Ishikawa (cell line): ENCODE measurements at regions not wholly inside any gene's neighbourhood (a gene's known extent, or its start where the extent isn't known, plus 50 kb on each side); places are given as distances from the start of the nearest gene placed in this dataset.

Experiments
- CEBPB ChIP-seq: IDR thresholded peaks from 2 replicates; pipeline ENCODE4 v1.6.1; 2012
- CREB1 ChIP-seq: IDR thresholded peaks from 2 replicates; pipeline ENCODE4 v1.6.1; 2012; ENCODE audit warnings: low read depth
- EP300 ChIP-seq: IDR thresholded peaks from 2 replicates; pipeline ENCODE4 v1.6.1; 2012; ENCODE audit warnings: borderline replicate concordance
- FOXM1 ChIP-seq: IDR thresholded peaks from 2 replicates; pipeline ENCODE4 v1.6.1; 2012; ENCODE audit warnings: low read depth, borderline replicate concordance
- NFIC ChIP-seq: IDR thresholded peaks from 2 replicates; pipeline ENCODE4 v1.6.1; 2012
- RAD21 ChIP-seq: IDR thresholded peaks from 2 replicates; pipeline ENCODE4 v1.6.1; 2012; ENCODE audit warnings: low read depth
- TAF1 ChIP-seq: IDR thresholded peaks from 2 replicates; pipeline ENCODE4 v1.6.1; 2012; ENCODE audit warnings: low read depth, mild to moderate bottlenecking
- TCF12 ChIP-seq: IDR thresholded peaks from 2 replicates; pipeline ENCODE4 v1.6.1; 2012; ENCODE audit warnings: low read depth
- TEAD4 ChIP-seq: IDR thresholded peaks from 2 replicates; pipeline ENCODE4 v1.6.1; 2012
- YY1 ChIP-seq: IDR thresholded peaks from 2 replicates; pipeline ENCODE4 v1.6.1; 2012; ENCODE audit warnings: low read depth
- ZBTB7A ChIP-seq: IDR thresholded peaks from 2 replicates; pipeline ENCODE4 v1.6.1; 2012; ENCODE audit warnings: low read depth
- TF ChIP-seq, protein P1 (sequence below): IDR thresholded peaks from 2 replicates; pipeline ENCODE4 v1.6.1; 2012
- TF ChIP-seq, protein P2 (sequence below): IDR thresholded peaks from 2 replicates; pipeline ENCODE4 v1.6.1; 2012; ENCODE audit warnings: low read depth, mild to moderate bottlenecking
- TF ChIP-seq, protein P3 (sequence below): IDR thresholded peaks from 2 replicates; pipeline ENCODE4 v1.6.1; 2012

DNA sequence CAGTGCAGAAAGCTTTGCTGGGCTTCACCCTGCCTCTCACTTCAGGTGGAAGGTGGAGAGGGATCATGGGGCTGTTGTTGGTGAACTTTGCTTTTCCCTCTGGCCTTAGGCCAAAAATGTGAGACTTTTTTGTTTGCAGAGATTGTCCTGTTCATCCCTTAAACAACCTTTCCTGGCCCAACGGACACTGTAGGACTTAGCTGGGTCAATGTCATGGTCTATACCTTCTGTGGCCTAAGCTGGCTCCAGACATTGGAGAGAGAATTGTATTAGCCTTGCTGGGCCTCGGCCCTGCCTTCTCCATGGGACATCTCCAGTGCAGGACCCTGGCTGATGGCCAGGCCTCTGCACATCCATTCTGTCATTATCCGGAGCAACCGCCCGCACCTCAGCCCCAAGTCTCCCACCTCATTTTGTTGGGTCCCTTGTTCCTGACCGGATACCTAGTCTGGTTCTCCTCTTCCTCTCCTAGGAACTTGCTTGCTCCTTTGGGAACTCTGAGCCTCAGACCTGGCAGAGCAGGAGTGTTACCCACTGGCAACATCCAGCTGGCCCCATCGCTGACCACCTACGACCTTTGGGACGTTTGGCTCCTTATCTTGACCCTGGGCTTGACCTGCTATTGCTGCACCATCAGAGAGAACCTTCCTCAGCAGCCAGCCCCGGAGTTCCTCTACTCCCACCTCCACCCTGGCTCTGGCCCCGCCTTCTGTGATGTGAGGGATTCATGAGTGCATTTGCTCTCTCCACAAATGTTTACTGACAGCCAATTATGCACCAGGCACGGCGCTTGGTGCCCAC lies 128.2 kb downstream of the BANF2 start:
- no peak for TF ChIP-seq EP300
- no peak for TF ChIP-seq RAD21
- TF ChIP-seq, protein P1, sequence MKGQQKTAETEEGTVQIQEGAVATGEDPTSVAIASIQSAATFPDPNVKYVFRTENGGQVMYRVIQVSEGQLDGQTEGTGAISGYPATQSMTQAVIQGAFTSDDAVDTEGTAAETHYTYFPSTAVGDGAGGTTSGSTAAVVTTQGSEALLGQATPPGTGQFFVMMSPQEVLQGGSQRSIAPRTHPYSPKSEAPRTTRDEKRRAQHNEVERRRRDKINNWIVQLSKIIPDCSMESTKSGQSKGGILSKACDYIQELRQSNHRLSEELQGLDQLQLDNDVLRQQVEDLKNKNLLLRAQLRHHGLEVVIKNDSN, result no peak
- TF ChIP-seq, protein P2, sequence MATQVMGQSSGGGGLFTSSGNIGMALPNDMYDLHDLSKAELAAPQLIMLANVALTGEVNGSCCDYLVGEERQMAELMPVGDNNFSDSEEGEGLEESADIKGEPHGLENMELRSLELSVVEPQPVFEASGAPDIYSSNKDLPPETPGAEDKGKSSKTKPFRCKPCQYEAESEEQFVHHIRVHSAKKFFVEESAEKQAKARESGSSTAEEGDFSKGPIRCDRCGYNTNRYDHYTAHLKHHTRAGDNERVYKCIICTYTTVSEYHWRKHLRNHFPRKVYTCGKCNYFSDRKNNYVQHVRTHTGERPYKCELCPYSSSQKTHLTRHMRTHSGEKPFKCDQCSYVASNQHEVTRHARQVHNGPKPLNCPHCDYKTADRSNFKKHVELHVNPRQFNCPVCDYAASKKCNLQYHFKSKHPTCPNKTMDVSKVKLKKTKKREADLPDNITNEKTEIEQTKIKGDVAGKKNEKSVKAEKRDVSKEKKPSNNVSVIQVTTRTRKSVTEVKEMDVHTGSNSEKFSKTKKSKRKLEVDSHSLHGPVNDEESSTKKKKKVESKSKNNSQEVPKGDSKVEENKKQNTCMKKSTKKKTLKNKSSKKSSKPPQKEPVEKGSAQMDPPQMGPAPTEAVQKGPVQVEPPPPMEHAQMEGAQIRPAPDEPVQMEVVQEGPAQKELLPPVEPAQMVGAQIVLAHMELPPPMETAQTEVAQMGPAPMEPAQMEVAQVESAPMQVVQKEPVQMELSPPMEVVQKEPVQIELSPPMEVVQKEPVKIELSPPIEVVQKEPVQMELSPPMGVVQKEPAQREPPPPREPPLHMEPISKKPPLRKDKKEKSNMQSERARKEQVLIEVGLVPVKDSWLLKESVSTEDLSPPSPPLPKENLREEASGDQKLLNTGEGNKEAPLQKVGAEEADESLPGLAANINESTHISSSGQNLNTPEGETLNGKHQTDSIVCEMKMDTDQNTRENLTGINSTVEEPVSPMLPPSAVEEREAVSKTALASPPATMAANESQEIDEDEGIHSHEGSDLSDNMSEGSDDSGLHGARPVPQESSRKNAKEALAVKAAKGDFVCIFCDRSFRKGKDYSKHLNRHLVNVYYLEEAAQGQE, result no peak

DNA sequence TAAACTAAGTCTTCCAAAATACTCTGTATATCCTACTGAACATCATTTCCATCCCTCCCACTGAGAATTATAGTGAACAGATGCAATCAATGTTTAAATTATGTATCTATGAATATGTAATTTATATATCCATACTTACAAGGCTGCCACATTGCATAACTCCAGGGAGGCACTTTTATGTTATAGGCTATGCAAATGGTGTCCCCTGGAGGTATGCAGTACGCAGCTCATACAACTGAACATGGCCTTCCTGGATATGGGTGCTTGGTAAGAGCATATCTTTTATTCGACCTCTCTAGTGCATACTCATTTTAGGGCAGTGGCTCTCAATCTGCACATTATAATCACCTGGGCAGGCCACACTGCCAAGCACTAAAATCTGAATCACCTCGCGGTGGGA lies 127.3 kb downstream of the BANF2 start:
- TF ChIP-seq, protein P1, result no peak
- no peak for TF ChIP-seq NFIC
- TF ChIP-seq CEBPB, result no peak
- no peak for TF ChIP-seq RAD21
- no peak for TF ChIP-seq YY1
- TF ChIP-seq TEAD4, result no peak
- TF ChIP-seq, protein P3, sequence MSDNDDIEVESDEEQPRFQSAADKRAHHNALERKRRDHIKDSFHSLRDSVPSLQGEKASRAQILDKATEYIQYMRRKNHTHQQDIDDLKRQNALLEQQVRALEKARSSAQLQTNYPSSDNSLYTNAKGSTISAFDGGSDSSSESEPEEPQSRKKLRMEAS, result no peak
- no peak for TF ChIP-seq CREB1
- no peak for TF ChIP-seq ZBTB7A
- TF ChIP-seq EP300, result no peak
- TF ChIP-seq, protein P2, result no peak

DNA sequence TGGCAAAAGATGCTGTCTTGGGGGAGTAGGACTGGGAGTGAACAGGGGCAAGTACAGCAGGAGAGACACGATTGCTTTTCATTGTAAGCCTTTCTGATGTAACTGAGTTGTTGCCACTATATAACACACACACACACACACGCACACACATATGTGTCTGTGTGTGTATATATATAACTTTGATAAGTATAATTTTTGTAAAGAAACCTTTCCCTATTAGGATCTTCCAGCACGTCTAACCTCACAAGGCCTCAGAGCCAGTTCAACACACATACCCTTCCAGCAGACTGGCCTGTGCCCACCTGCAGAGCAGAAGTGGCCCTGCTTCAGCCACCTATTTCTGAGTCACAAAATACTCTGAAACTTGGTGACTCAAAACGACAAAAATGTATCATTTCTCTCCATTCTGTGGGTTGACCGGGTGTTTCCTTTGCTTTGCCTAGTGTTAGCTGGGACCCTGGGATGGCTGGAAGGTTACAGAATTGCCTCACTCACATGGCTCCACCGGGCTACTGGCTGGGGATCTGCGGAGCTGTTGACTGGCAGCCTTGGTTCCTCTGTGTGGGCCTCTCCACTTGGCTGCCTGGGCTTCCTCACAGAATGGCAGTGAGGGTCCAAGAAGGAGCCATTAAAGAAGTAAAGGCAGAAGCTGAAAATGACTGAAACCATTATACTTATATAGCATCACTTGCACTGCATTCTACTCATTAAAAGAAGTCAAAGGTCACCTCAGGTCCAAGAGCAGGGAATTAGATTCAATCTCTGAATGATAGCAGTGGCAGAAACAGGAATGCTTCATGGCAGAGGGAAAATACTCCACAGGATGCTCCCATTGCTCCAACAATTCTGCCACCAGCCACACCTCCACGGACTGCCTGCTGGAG lies 126.4 kb downstream of the BANF2 start:
- TF ChIP-seq, protein P3, result no peak
- TF ChIP-seq EP300 (no peak), TCF12 (no peak), TAF1 (no peak)

DNA sequence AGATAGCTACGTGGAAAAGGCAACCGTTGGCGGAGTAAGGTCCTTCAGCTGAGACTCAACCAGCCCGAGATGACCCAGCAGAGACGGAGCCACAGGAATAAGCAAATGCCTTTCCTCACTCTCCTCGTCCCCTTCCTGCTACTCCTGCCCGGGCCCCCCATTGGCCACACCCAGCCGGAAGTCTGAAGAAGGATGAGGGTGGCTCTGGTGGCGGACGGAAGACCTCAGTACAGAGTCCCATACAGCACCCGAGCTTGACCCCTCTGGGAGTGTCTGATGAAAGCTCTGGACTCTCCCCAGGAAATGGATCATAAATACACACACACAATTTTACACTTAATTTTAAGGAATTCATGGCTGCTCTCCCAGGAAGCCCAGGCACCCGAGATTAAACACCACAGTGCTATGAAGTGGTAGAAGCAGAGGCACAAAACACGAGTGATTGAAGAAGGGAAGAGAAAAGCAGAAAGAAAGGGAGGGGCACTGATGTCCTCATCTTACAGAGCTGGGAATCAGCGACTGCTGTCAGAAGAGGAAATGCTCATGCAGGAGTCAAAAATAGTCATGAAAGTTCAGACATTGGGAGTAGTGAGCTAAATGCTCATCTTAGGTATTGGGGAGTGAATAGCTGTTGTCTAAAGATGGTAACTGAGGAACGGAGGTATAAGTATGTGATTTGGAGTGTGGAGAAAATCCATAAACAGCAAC lies 125.6 kb downstream of the BANF2 start:
- no peak for TF ChIP-seq NFIC
- TF ChIP-seq YY1, result no peak
- no peak for TF ChIP-seq EP300
- no peak for TF ChIP-seq FOXM1
- TF ChIP-seq, protein P1, result no peak
- TF ChIP-seq CREB1, result no peak
- TF ChIP-seq RAD21, result no peak
- TF ChIP-seq, protein P2, result no peak
- TF ChIP-seq TEAD4, result no peak
- no peak for TF ChIP-seq TCF12
